Transverse colon (tissue), 4 donors: ENCODE measurements at regions not wholly inside any gene's neighbourhood (a gene's known extent, or its start where the extent isn't known, plus 50 kb on each side); places are given as distances from the start of the nearest gene placed in this dataset.

Experiments
- DNase-seq: peaks from one replicate; pipeline ENCODE4 v3.0.0-alpha.2; 2019
- H3K27ac ChIP-seq, 4 donors: fragments of 200-600 bp; sonication (generic); 2 replicates each; pipeline ENCODE4 v1.5.1; 2016 to 2018; ENCODE audit warnings: inconsistent platforms in 4 of 4
- H3K27me3 ChIP-seq: fragments of 200-600 bp; sonication (generic); 2 replicates; pipeline ENCODE4 v1.5.1; 2017; ENCODE audit warnings: inconsistent platforms
- H3K36me3 ChIP-seq, 4 donors: fragments of 200-600 bp; sonication (generic); 2 replicates each; pipeline ENCODE4 v1.5.1; 2017 to 2019; ENCODE audit warnings: inconsistent platforms in 4 of 4
- H3K4me1 ChIP-seq, 4 donors: fragments of 200-600 bp; sonication (generic); 2 replicates each; pipeline ENCODE4 v1.5.1; 2017 to 2020; ENCODE audit warnings: inconsistent platforms in 4 of 4
- H3K4me3 ChIP-seq, 4 donors: fragments of 200-600 bp; sonication (generic); 1 replicate in 1 of 4; 2 replicates in 3 of 4; pipeline versions ENCODE4 v1.5.1 to v1.6.1; 2017 to 2019; ENCODE audit warnings: inconsistent platforms in 4 of 4
- H3K9me3 ChIP-seq, 2 donors: fragments of 200-600 bp; sonication (generic); 2 replicates each; pipeline ENCODE4 v1.5.1; 2017 to 2019; ENCODE audit warnings: inconsistent platforms in 2 of 2
- CTCF ChIP-seq, 5 experiments: fragments of 200-600 bp in 3 of 5; fragments of 450-650 bp in 2 of 5; sonication (generic) in 3 of 5; IDR thresholded peaks; 1 replicate in 2 of 5; 2 replicates in 3 of 5; pipeline ENCODE4 v1.5.1; 2016 to 2017; ENCODE audit warnings: antibody characterized with exemption in 5 of 5, inconsistent platforms in 3 of 5, mild to moderate bottlenecking in 2 of 5, moderate library complexity in 1 of 5
- EP300 ChIP-seq: sonication (generic); formaldehyde crosslinking; IDR thresholded peaks from one replicate; pipeline ENCODE4 v1.6.1; 2017; ENCODE audit warnings: antibody characterized with exemption, low read depth
- POLR2A ChIP-seq: fragments of 450-650 bp; IDR thresholded peaks from one replicate; pipeline ENCODE4 v1.6.1; 2016; ENCODE audit warnings: antibody characterized with exemption, mild to moderate bottlenecking, moderate library complexity
- POLR2AphosphoS5 ChIP-seq, 3 donors: sonication (generic); formaldehyde crosslinking; IDR thresholded peaks; one replicate each; pipeline ENCODE4 v1.6.1; 2016; ENCODE audit warnings: antibody characterized with exemption in 3 of 3
- WGBS, 2 donors: methylation state at CpG; one replicate each; pipeline ENCODE4 v1.1.5; 2018; ENCODE audit warnings: low coverage in 1 of 2; 5-methylcytosine and 5-hydroxymethylcytosine counted together
- in situ Hi-C, 4 donors: fragments of 200-750 bp; cut with MboI; loops; one replicate each; pipeline versions ENCODE4 v1.15.0 to v1.15.1; 2017; ENCODE audit warnings: low sequenced_read_pairs in 3 of 4, low pct_ligation_motif_present in 1 of 4, low pct_unique_long_range_greater_than_20kb in 1 of 4
- intact Hi-C: fragments of 100-400 bp; cut with DNase I; formaldehyde crosslinking; loops from one replicate; pipeline ENCODE4 v1.15.1; 2023; ENCODE audit warnings: low total_unique reads

GRCh38 chr3:189401196-189401595 lies 229.4 kb downstream of the TPRG1 start:
- intact Hi-C loops, result no loop called here
- no peaks in the 10 kb centered on the region for H3K27me3 ChIP-seq
- no peaks in the 10 kb centered on the region for H3K9me3 ChIP-seq
- peaks cover 0 to 5% (median 3%) of the 10 kb centered on the region in 4 donors for H3K4me1 ChIP-seq
- WGBS, 2 donors, result 86 to 93% methylated on average over 2 of the region's 2 CpGs
- DNase-seq, result no peak
- H3K27ac ChIP-seq, result no peak overlapping the region
- in situ Hi-C loops, result no loop called here
- TF ChIP-seq POLR2AphosphoS5 (IDR thresholded peaks at IDR 0.05), result no peak
- TF ChIP-seq POLR2A, result no peak
- TF ChIP-seq CTCF (IDR thresholded peaks at IDR 0.05), result no peak
- TF ChIP-seq EP300, result no peak
- H3K36me3 ChIP-seq, result no peaks in the 10 kb centered on the region
- H3K4me3 ChIP-seq, result no peak overlapping the region

GRCh38 chr3:189403194-189403593 lies 228.0 kb upstream of the TP63 start:
- Histone ChIP-seq H3K27ac (no peak overlapping the region), H3K4me3 (no peak overlapping the region), H3K36me3 (no peaks in the 10 kb centered on the region), H3K27me3 (no peaks in the 10 kb centered on the region), H3K4me1 (no peaks in the 10 kb centered on the region), H3K9me3 (no peaks in the 10 kb centered on the region)
- in situ Hi-C loops (no loop called here), intact Hi-C loops (no loop called here)
- DNase-seq, result no peak
- no peak for TF ChIP-seq POLR2AphosphoS5 (IDR thresholded peaks at IDR 0.05)
- TF ChIP-seq CTCF (IDR thresholded peaks at IDR 0.05), result no peak
- TF ChIP-seq EP300, result no peak
- no peak for TF ChIP-seq POLR2A
- WGBS, 2 donors, result 85 to 89% methylated on average over 5 of the region's 5 CpGs

GRCh38 chr3:189404024-189404423 lies 227.2 kb upstream of the TP63 start:
- H3K27me3 ChIP-seq, result no peaks in the 10 kb centered on the region
- intact Hi-C loops (no loop called here), in situ Hi-C loops (no loop called here)
- no peak overlapping the region for H3K4me3 ChIP-seq
- no peak for DNase-seq
- no peaks in the 10 kb centered on the region for H3K4me1 ChIP-seq
- no peak overlapping the region for H3K27ac ChIP-seq
- H3K36me3 ChIP-seq, result no peaks in the 10 kb centered on the region
- no peak for TF ChIP-seq POLR2A
- no peak for TF ChIP-seq EP300
- TF ChIP-seq POLR2AphosphoS5 (IDR thresholded peaks at IDR 0.05), result no peak
- TF ChIP-seq CTCF (IDR thresholded peaks at IDR 0.05), result no peak
- H3K9me3 ChIP-seq, result no peaks in the 10 kb centered on the region

- H3K27me3 ChIP-seq, result no peaks in the 10 kb centered on the region
- H3K4me1 ChIP-seq, result no peaks in the 10 kb centered on the region
- intact Hi-C loops, result no loop called here
- in situ Hi-C loops, result no loop called here
- 73 to 74% methylated on average over 3 of the region's 3 CpGs for WGBS, 2 donors
- H3K9me3 ChIP-seq, result no peaks in the 10 kb centered on the region
- H3K4me3 ChIP-seq, result no peak overlapping the region
- TF ChIP-seq CTCF (IDR thresholded peaks at IDR 0.05) (no peak), EP300 (no peak), POLR2AphosphoS5 (IDR thresholded peaks at IDR 0.05) (no peak), POLR2A (no peak)
- no peak for DNase-seq
- no peaks in the 10 kb centered on the region for H3K36me3 ChIP-seq
- no peak overlapping the region for H3K27ac ChIP-seq
Observed at GRCh38 chr3:189404797-189405484, 226.2 kb upstream of the TP63 start.
